Mucosa of gallbladder (tissue), 1 donor: ENCODE measurements at regions not wholly inside any gene's neighbourhood (a gene's known extent, or its start where the extent isn't known, plus 50 kb on each side); places are given as distances from the start of the nearest gene placed in this dataset.
A peak's percentile ranks its signal among the peaks of the same experiment; 100 is the strongest.

ENCODE experiments used
- DNase-seq: peaks from one replicate; pipeline ENCODE4 v3.0.0-alpha.2; 2020; ENCODE audit warnings: low spot score
- donor health status: DM: no; HTN: no; CAD: no.

- no peak for DNase-seq
These were observed 51.3 kb downstream of the BLTP1 start for GRCh38 chr4:122203407-122203806.

GRCh38 chr4:122205687-122206086, 53.6 kb downstream of the BLTP1 start:
- no peak for DNase-seq

DNA sequence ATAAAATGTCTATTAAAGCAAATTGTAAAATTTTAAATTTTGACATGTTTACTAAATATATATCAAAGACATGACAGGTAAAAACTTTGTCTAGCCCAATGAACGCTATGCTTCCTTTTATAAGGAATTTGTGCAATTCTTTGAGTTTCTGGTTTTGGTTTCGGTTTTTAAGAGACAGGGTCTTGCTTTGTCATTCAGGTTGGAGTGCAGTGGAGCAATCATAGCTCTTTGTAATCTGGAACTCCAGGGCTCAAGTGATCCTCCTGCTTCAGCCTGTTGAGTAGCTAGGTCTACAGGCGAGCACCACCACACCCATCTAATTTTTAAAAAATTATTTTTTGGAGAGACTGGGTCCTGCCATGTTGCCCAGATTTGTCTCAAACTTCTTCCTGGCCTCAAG, 60.7 kb downstream of the BLTP1 start:
- DNase-seq, result no peak

DNA sequence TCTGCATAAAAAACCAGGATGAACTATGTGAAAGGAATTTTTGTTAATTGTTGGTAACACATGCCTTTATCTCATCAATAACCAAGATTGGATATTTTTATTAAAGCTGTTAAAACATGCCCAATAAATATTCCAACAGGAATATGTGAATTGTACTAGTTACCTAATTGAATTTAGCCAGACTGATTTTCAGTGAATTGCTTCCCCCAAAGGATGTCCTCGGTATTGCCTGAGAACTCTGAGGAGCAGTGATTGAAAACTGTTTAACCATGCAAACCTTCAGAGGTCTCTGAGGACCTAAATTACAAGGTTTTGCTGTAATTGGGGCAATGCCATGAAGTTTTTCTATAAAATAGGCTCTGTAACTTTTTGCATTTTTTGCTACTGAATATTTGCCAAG, 66.6 kb downstream of the BLTP1 start:
- DNase-seq, result no peak

- DNase-seq, result no peak
These were observed 67.2 kb downstream of the BLTP1 start for GRCh38 chr4:122219356-122219755.

GRCh38 chr4:122221322-122221721, 69.2 kb downstream of the BLTP1 start:
- no peak for DNase-seq

DNA sequence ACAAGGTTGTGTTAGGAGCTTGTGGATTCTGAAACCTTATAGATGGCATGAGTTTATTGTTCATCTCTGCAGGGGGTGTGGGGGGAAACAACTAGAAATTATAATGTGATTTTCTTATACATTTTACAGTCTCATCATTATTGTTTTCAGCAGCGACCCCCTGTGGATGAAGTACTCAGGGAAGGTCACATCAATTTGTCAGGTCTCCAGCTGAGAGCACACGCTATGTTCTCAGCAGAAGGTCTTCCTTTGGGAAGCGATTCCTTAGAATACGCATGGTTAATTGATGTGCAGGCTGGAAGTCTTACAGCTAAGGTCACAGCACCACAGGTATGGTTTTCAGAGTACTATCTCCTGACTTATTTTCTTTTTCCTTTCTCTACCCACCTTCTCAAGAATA, 72.2 kb downstream of the BLTP1 start:
- DNase-seq, result no peak

DNA sequence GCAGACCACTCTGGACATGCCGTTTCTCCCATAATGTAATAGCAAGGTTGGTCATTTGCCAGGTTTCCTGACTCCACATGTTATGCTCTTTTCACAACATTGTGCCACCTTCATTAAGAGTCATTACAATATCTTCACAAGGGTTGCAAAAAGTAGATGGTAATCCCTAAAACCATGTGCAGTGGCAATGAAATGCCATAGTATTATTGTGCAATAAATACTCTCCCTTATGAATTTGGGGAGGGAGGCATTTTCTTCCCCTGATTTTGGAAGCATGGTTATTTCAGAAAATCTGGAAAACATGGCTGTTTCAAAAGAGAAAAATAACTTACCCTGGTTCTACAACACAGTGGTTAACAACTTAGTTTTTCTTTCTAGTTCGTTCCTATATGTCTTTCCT, 75.1 kb downstream of the BLTP1 start:
- no peak for DNase-seq

DNA sequence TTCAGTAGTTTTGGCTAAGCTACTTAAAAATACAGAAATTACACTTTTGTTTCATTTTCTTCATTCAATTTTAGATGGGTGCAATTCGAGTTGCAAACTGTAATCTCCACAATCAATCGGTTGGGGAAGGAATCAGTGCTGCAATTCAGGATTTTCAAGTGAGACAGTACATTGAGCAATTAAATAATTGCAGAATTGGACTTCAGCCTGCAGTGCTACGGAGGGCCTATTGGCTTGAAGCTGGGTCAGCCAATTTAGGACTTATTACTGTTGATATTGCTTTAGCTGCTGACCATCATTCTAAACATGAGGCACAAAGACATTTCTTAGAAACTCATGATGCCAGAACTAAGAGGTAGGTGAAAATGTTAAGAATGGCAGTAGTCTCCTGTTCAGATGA, 77.7 kb downstream of the BLTP1 start:
- no peak for DNase-seq

DNA sequence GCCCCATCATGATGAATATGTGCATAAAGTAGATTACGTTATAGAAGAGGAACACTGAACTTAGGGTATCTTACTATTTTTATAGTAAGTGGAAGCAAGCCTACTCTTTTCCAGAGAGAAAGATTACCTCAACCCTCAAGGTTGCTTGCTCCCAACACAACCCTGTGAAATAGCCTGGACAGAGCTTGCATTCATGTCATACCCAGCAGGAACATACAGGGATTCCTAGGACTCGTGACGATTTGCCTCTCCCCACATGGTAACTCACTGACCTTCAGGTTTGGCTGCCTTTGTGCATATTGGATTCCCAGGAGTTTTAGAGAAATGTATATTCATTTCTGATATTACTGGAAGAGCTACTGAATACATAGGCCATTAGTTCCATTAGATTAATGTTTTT, 80.5 kb downstream of the BLTP1 start:
- no peak for DNase-seq

DNA sequence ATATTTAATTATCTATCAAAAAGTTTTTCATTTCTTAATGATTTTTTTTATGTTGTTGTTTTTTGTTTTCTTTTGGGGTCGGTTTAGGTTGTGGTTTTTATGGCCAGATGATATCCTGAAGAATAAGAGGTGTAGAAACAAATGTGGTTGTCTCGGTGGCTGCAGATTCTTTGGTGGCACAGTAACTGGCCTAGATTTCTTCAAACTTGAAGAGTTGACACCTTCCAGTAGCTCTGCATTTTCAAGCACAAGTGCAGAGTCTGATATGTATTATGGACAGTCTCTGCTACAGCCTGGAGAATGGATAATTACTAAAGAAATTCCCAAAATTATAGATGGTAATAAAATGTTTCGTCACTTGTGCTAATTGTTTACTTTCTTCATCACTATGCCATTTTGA, 82.6 kb downstream of the BLTP1 start:
- no peak for DNase-seq

GRCh38 chr4:122243785-122244184, 91.7 kb downstream of the BLTP1 start:
- no peak for DNase-seq

DNA sequence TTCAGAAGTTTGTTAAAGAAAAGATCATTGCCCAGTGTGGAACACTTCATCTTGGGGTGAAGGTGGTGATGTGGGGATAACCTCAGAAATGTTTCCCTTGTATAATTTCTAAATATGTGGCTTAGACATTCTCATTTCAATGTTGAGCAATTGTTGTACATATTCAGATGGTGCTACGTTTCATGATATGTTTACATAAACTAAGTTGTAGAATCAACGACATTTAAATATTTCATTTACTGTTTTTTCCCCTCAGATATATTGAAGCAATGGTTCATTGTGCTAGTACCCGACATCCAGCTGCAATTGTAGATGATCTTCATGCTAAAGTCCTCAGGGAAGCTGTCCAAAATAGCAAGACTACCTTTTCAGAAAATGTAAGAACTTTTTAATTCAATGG, 92.6 kb downstream of the BLTP1 start:
- no peak for DNase-seq

- DNase-seq, result no peak
These were observed 94.4 kb downstream of the BLTP1 start for GRCh38 chr4:122246551-122246950.

DNA sequence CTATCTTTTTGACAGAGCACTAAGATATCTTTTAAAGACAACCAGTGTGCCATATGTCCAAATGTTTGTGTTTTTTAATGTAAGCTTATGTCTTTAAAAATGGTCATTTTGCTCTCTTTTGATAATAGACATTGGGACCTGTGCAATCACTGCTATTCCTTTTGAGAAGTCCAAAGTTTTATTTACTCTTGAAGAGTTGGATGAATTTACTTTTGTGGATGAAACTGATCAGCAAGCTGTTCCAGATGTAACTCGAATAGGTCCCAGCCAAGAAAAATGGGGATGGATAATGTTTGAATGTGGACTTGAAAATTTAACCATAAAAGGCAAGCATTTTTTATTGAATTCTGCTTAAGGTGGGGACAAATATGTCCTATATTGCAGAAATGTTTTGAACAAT, 97.2 kb downstream of the BLTP1 start:
- no peak for DNase-seq

DNA sequence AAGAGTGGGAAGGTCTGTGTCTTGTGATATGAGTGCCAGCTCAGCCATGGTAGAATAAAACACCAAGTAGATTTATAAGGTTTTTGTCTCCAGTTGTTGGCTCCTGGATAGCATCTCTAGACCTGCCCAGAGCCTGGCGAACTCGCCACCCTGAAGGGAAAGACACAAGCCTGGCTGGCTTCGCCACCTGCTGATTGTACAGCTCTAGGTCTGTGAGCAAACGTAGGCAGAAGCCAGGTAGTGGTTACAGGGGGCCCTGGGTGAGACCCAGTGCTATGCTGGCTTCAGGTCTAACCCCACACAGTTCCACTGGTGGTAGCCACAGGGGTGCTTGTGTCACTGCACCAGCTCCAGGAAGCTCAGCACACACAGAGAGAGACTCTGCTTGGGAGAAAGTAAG, 100.5 kb downstream of the BLTP1 start:
- no peak for DNase-seq

GRCh38 chr4:122259849-122260248, 107.7 kb downstream of the BLTP1 start:
- no peak for DNase-seq

DNA sequence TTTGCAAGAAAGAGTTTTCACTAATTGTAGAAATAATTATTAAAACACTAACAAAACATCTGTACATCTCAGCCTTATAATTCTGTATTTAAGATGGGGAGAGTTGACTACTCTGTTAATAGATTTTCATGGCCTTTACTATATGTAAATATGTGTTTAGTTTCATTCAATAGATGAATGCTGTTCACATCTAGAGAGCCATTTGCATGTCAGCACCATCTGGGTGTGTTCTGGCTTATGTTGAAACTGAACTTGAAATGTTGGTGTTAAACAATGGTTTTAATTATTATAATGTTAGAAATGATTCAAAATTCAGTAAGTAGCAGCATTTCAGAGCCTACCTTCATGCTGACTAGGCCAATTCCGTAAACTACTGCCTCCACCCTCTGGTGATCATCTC, 102.5 kb upstream of the ADAD1 start:
- DNase-seq, result no peak

DNA sequence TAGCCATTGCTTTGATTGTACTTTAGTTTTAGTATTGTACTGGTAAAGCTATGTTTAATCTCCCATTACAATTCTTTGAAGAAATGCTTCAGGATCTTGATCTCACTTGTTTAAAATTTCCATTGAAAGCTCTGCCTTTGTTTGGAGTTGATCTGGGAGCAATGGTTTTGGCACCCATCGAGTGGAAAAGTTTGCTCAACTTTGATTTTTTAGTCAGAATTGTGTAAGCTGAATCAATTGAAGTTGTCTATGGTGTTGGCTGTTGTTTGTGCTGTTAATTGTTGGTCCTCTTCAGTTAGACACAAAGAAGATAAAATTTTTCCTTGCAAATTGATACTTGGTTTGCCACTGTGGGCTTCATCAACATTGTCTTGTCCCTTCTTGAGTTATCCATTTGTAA, 99.8 kb upstream of the ADAD1 start:
- no peak for DNase-seq

- DNase-seq, result no peak
These were observed 99.1 kb upstream of the ADAD1 start for GRCh38 chr4:122279670-122280069.

- no peak for DNase-seq
These were observed 93.5 kb upstream of the ADAD1 start for GRCh38 chr4:122285285-122285684.

- DNase-seq, result peak; percentile 23
These were observed 85.1 kb upstream of the ADAD1 start for GRCh38 chr4:122293374-122294365.

- no peak for DNase-seq
These were observed 81.1 kb upstream of the ADAD1 start for GRCh38 chr4:122297694-122298093.

- DNase-seq, result no peak
These were observed 78.0 kb upstream of the ADAD1 start for GRCh38 chr4:122300776-122301175.
